Erythroblast (primary cell): ENCODE measurements at regions not wholly inside any gene's neighbourhood (a gene's known extent, or its start where the extent isn't known, plus 50 kb on each side); places are given as distances from the start of the nearest gene placed in this dataset.

Experiments used
- DNase-seq, 2 experiments: peaks; one replicate each; lab custom pipeline; 2025; lab: John Stamatoyannopoulos, UW
- GATA1 ChIP-seq: IDR thresholded peaks from 2 replicates; pipeline ENCODE4 v1.6.1; 2011; ENCODE audit warnings: low read depth, mild to moderate bottlenecking, control low read depth, low read length, moderate library complexity
- POLR2A ChIP-seq: IDR thresholded peaks from 2 replicates; pipeline ENCODE4 v1.6.1; 2011; ENCODE audit warnings: mild to moderate bottlenecking, low read length

DNA sequence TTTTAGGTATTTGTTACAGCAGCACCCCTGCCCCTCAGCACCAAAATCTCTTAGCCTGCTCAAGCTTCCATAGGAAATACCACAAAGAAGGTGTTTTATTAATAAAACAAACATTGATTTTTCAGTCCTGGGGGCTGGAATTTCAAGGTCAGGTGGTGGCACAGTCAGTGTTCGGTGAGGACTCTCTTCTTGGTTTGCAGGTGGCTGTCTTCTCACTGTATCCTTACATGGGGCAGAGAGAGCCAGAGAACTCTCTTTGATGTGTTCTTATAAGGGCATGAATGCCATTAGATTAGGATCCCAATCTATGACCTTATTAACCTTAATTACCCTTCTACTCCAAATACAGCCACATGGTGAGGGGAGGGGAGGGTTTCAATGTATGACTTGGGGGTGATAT lies 112.3 kb upstream of the PFKP start:
- no peak for DNase-seq
- TF ChIP-seq GATA1 (no peak), POLR2A (no peak)

DNA sequence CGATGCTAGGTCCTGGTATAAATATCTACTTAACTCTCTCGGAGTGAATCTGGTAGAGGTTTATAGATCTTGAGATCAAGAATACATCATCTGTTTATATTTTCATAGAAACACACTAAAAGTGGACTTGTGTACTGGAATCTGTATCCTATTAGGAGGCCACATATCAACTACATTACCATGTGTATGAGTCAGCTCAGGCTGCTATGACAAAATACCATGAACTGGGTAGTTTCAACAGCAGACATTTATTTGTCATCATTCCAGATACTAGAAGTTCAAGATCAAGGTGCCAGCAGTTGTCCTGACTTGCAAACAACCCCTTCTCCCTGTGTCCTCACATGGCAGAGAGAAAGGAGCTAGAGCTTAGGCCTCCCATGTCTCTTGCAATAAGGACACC lies 113.9 kb upstream of the PFKP start:
- TF ChIP-seq GATA1 = no peak
- no peak for TF ChIP-seq POLR2A

DNA sequence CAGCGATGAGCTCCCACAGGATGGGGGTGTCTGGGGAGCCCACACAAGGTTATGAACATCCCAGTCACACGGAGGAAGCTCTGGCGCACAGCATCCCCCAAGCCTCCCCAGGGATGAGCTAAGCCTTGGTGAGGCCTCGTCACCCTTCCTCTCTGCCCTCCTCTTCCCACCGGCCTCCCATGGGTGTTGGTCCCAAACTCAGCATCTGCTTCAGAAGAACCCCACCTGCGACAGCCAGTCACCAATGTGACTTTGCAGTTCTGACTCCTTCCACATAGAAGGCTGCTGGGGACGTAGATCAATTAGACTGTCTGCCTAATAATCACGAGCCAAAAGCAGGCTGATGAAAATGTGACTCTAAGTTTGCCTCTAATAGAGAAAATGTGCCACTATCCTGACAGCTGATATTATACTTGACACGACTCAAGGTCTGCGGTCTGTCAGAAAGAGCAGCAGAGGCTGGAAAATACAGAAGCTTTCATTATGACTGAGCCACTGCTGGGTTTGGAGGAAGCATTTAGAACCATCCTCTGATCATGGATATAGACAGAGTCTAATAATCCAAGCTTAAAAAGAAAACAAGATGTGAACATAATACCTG lies 116.0 kb upstream of the PFKP start:
- no peak for DNase-seq
- TF ChIP-seq GATA1 = no peak
- TF ChIP-seq POLR2A = no peak

More for the DNA sequence above, 113.9 kb upstream of the PFKP start:
- no peak for DNase-seq

DNA sequence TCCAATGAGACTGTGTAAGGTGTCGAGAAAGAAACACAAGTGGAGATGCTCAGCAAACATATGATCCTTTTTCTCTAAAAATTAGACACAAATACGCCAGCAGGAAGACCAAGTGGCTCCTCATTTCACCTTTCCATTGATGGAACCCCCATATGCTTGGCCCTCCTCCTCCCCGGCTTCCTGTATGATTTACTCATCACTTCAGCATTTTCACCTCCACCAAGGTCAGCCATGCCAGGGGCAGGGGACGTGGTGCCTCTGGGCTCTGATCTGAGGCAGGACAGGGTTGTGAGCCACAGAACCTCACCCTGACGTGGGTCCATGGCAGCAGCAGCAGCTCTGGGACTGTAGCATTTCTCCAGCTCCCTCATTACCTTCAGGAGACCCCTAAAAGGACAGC lies 116.8 kb upstream of the PFKP start:
- TF ChIP-seq GATA1 (no peak), POLR2A (no peak)

DNA sequence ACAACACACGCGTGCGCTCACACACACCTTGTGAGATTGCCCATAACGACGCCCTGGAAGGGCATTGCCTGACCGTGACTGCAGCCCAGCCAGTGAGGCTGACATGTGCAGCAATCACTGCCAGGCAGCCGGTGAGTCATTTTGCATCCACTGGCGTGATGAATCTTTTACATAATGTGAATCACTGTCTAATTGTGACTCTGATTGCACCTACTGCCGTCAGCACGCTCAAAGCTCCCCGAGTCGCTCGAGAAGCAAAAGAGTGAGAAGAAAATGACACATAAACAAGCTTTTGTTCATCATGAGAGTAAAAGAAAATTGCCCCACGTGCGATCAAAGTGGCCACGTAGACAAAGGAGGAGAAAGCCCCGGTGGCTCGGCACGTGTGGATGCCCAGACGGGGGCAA lies 117.4 kb upstream of the PFKP start:
- no peak for DNase-seq
- TF ChIP-seq GATA1 (no peak), POLR2A (no peak)

More for the DNA sequence above, 116.8 kb upstream of the PFKP start:
- no peak for DNase-seq

DNA sequence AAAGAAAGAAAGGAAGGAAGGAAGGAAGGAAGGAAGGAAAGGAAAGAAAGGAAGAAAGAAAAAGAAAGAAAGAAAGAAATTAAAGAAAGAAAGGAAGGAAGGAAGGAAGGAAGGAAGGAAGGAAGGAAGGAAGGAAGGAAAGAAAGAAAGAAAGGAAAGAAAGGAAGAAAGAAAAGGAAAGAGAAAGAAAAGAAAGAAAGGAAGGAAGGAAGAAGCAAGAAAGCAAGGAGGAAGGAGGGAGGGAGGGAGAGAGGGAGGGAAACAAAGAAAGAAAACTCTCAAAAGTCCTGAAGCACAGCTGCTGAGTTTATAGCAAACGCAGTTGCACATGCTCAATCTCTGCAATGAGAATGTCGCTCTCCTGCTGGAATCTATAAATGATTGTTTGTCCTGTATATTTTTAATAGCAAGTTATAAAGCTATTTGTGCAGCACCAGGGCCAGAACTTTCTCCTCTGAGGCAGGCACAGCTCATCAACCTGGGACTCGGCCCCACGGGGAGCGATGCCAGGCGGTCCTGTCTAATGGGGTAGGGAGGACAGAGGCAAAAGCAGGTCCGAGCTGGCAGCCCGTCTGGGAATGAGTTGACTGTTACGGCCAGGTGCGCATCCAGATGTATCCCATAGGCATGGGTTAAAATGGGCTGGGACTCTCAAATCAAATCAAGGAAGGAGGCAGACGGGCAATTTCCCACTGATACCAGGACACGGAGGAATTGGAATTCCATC lies 118.0 kb upstream of the PFKP start:
- DNase-seq = no peak
- TF ChIP-seq GATA1 (no peak), POLR2A (no peak)

DNA sequence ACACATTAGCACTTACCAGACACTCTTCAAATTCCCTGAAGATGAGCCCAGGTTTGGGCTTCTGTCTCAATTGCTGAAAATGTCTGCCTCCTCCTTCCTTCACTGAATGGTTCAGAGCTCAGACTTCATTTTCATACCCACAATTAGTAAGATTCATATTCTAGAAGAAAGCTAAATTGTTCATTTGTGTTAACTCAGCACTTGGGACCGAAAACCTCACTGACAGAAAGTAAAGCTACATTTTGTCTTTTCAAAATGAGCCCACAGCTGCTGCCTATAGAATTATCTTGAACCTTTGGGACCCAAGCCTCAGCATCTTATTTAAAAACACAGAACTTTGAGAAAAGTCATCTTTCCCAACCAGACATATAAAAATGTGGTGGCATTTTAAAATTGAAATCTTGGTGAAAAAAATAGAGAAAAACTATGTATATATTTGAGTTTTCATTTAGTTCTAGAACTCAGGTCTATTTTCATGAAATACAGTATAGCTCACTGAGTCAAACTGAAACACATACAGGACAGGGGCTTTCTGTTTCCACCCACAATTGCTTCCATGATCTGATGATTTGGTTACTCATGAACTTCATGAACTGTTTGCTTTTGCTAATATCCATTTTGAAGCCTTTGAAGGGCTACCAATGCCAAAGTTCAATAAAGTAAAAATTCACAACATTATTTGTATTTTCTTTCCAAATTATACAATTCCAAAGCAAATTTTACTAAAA lies 119.1 kb upstream of the PFKP start:
- TF ChIP-seq POLR2A = no peak
- DNase-seq = no peak

DNA sequence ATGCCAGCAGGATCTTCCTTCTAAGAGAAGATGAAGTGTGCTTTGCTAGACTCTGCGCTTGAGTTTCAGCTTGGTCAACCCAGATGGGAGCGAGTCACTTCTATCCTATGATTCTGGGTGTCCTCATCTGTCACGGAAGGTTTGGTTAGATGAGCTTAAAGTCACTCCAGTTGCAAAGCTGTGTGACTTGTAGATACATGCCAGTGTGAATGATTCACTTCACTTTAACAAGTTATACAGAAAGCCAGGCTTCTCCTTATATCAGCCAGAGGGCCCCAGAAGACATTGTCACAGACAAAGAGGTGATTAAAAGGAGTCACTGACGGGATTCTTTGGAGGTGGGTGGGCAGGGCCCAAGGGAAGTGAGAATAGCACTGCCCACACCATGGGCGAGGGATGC lies 122.6 kb upstream of the PFKP start:
- TF ChIP-seq GATA1 (no peak), POLR2A (no peak)
- no peak for DNase-seq

DNA sequence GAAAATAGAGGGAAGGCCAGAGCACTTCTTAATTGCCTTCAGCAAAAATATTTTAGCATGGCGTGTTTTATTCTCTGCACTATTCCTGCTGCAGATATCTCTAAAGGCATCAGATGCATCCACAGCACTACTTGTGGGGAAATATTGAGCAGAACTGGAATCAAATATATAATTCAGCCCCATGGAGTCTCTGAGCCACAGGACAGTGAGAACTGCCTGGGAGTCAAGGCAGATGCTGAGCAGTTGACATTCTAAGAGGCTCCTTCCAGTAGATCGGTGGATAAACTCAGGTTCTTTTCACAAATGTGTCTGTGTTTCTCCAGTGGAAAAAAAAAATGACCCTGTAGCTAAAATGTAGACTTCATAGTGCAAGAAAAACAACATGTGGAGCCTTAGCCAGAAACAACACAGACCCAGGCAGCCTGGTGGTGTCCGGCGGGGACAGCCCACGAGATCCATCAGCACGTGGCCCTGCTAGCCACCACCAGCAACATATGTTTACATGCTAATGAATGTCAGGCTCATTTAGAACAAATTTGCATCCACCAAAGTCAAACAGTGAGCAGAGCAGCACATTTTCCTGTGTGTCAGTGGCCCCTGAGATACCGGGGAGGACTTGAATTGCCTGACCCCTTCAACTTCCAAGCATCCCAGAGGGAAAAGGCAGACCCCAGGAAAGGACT lies 123.3 kb upstream of the PFKP start:
- TF ChIP-seq GATA1 = no peak

DNA sequence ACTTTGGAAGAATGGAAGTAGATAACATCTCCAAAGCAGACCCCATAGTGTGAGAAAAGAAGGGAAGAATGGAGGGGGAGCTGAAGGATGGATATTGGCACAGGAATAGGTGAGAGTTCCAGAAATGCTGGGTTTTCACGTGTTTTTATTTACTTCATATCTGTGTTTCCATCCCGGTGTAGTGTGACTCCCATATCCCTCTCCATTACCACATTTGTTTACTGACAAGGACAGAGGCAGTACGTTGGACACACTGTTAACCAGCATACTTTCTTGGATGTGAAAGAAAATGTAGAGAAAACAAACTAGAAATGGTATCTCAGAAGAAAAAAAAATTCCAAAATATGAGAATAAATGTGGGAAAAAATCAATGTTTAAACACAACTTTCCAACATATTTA lies 124.4 kb upstream of the PFKP start:
- DNase-seq = no peak
- TF ChIP-seq GATA1 (no peak), POLR2A (no peak)

More for the DNA sequence above, 123.3 kb upstream of the PFKP start:
- no peak for DNase-seq

DNA sequence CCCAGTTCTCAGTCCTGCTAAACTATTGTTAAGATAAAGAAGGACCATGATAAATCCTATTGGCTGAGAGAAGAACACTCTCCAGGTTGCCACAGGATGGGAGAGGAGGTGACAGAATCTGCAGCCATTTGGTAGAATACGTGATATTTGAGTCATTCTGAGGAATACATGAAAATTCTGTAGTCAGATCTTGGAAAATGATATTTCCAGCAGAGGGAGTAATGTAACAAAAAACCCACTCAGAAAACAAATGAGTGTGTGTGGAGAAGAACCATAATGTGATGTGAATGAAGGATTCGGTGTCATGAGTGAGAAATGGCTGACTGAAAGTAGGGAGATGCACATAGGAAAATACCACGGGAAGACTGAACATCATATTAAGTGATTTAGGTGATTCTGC lies 128.5 kb upstream of the PFKP start:
- no peak for TF ChIP-seq POLR2A
- no peak for TF ChIP-seq GATA1
- DNase-seq = no peak

DNA sequence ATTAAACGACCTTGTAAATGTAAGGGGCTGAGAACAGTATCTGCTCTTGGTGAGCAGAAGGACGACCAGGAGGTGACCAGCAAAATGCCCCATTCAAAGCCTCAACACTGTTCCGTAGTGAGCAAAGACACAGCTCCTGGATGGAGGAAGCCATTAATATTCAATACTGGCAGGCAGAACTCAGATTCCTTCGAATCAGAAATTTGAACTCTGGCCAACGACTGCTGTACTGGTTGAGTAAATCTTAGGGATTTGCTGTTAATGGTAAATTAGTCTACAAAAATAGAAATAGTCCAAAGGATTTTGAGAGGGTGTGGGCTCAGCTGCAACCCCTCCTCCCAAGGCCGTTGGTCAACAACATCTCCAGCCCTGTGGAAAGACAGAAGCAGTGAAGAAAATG lies 130.5 kb upstream of the PFKP start:
- TF ChIP-seq GATA1 (no peak), POLR2A (no peak)

DNA sequence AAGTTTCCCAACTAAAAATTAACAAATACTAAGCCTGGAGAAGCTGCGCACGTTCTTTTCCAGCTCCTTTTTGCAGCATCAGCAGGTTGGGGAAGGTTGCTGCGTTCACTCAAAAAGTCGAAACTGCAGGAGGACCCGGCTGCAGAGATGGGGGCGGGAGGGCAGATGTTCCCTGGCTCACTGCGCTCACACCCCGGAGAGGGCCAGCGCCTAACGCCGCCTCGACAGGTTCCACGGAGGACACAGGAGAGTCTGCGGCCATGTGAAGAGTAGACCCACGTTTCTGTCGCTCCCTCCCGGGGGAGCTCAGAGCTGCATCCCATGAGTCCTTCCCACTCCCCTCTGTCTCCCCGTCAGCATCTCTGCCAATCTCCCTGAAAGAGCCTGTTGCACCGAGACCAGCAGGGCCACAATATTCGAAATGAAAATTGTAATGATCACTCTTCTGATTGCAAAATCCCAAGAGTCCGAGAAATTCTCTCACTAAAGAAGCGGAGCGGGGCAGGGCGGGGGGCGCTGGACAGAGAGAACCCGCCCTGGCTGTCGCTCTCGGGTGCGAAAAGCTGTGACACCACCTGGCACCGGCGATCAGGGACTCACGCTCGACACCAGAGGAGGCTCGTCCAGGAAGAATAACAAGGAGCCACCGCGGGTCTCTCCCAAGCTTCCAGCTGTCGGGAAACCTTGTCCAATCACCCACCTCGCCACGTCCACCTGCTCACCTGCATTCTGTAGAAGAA lies 131.5 kb upstream of the PFKP start:
- no peak for DNase-seq
- TF ChIP-seq GATA1 = no peak

More for the DNA sequence above, 130.5 kb upstream of the PFKP start:
- no peak for DNase-seq
